HG03095 (cell line): ENCODE measurements at regions not wholly inside any gene's neighbourhood (a gene's known extent, or its start where the extent isn't known, plus 50 kb on each side); places are given as distances from the start of the nearest gene placed in this dataset.

ENCODE experiments used
- ATAC-seq: cut with Tn5 transposase; IDR thresholded peaks from one replicate; pipeline ENCODE4 v1.9.1; 2021; ENCODE audit warnings: moderate library complexity; ENCODE audit not compliant: unreplicated experiment

- ATAC-seq = no peak
These were observed 373.3 kb upstream of the DIAPH2 start for GRCh38 chrX:96311366-96311765.

GRCh38 chrX:96314985-96315384, 369.7 kb upstream of the DIAPH2 start:
- ATAC-seq = no peak

DNA sequence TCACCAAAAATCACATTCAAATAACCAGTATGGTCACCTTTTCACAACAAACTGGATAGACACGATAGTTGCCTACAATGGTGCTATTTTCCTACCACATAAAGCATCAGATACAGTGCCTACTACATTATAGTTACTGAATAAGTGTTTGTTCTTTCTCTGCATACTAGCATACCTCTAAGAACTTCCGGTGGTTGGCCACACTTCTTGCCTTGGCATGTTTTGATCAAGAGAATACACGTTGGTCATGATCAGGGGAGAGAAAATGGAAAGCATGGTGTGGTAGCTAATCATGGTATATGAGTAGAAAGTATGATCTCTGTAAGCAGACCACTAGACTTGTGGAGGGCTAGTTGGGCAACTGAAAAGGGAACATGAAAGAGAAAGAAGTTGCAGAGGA, 322.8 kb upstream of the DIAPH2 start:
- no peak for ATAC-seq

DNA sequence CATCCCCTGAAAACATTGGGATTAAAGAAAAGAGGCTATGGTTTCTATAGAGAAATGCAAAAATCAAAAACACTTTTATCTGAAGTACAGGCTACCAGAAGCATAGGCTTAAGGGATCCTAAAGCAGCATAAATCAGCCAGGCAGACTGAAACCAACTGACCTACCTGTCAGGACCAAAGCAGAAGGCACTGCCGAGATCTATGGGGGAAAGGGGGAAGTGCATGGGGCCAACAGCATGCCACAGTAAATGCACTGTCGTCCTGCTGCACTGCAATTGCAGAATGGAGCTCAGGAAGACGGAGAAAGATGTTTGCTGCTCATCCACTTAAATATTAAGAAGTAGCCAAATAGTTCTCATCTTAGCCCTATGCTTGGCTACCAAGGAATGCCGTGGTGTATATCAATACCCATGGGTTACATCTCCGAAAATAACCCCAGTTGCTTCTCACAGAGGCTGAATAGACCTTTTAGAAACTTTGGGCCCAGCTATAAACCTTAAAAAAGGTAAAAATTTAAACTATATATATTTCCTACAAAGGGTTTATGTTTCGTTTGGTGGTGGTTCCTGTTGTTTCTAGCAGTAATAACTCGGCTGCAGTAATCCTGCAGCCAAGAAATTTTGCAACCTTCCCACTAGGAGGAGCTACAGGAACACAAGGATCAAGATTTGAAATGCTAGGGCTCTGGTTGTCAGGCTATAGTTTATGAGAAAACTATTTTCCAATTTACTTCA, 312.2 kb upstream of the DIAPH2 start:
- no peak for ATAC-seq

DNA sequence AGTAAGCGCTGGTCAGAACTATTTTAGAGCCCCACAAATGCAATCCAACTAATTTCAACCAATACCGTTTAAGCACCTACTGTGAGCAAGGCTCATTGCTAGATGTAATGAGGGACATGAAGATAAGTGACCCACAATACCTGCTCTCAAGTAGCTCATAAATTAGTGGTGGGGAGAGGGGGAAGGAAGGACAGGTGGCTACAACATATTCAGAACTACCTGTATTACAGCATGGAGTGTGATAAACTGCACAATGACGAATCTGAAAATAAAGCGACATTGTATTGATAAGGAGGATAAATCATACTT, 311.6 kb upstream of the DIAPH2 start:
- no peak for ATAC-seq

- no peak for ATAC-seq
These were observed 308.4 kb upstream of the DIAPH2 start for GRCh38 chrX:96376266-96376665.

DNA sequence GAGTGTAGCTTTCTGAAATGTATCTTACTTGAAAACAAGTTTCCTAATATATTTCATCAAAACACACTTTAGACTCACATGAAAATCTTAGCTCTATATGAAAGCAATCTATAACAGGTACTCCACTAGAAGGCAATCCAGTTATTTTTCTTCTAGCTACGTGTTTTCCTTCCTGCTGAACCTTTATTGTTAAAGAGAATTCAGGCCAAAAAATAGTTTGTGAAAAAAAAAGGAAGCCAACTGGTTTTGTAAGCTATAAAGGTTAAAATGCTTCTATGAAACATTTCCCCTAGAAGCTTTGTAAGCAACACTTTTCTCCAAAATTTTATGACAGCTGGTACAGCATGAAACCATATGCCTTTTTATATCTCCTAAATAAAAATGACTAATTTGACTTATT, 304.7 kb upstream of the DIAPH2 start:
- no peak for ATAC-seq

DNA sequence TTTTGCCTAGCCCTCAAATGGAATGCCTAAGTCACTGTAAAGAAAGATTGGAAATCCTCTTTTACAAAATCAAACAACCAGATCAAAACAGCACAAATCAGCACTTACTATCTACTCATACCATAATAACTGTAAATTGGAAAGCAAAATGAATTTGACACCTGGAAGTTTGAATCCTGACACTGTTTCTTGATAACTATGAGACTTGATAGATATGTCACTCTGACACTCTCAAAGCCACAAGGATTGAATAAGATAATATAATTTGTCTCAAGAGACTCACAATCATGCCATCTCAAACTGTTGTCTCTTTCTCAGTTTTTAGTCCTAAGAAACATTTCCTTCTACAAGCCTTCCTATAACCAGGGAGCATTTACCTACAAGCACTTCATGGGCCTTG, 302.6 kb upstream of the DIAPH2 start:
- ATAC-seq = no peak

DNA sequence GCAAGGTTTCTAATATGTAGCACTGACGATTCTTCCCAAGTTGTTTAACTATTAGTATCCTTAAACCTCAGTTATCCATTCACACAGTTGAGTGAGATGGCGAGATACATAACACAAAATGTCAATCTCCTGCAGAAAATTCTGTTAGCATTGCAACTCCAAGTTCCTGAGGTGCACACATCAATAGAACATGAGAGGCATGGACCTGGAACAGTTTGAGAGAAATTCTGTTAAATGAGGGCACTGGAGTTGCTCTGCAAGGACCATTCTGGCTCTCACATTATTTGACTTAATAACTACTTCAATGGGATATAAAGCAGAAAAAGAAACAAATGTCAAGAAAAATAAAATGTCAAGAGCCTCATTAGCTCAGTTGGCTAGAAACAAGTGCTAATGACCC, 301.2 kb upstream of the DIAPH2 start:
- no peak for ATAC-seq

- no peak for ATAC-seq
These were observed 298.3 kb upstream of the DIAPH2 start for GRCh38 chrX:96386325-96386724.

DNA sequence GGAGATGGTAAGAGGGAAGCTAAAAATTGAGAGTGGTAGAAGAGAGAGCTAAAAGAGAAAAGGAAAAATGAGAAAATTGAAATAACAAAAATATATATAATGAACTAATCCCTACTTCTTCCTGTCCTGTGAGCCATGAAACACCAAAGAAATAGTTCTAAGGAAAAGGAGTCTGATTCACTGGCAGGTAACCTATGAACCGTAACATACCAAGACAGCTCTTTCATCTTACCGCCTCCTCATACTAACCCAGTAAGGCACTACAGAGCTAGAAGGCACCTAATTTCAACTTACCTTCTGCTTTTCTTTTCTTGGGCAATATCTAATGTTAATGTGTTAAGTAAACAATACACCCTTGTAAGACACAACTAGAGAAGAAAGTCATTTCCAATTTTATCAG, 297.7 kb upstream of the DIAPH2 start:
- ATAC-seq = no peak

- no peak for ATAC-seq
These were observed 296.8 kb upstream of the DIAPH2 start for GRCh38 chrX:96387801-96388200.

DNA sequence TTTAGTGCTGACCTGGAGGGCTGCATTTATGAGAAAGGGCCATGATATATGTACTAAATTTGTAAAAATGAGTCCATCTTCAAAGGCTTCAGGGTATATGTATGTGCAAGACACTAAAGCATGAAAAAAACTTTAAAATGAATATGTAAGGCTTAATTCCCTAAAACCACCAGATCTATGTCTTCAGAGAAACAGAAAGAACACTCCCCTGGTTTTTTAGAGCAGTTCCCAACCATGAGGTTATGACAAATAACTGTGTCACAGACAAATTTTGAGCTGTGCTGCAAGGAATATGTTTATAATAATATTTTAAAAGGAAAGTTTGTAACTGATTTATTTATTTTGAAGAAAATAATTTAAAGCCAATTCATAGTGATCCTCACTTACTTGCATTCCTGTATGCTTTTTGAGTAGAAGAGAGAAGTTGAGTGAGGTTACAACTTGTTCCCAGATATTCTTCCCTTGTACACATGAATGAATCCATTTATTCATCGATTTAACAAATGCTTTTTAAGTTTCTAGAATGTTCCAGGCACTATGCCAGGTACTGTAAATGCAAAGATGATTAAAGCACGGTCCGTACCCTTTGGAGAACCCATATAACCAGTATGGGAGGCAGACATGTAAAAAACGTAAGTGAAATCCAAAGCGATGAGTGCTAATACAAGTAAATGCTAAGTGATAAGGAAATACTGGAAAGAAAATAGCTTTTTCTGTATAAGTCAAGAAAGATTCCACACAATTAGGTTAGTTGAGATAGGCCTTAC, 295.2 kb upstream of the DIAPH2 start:
- no peak for ATAC-seq

DNA sequence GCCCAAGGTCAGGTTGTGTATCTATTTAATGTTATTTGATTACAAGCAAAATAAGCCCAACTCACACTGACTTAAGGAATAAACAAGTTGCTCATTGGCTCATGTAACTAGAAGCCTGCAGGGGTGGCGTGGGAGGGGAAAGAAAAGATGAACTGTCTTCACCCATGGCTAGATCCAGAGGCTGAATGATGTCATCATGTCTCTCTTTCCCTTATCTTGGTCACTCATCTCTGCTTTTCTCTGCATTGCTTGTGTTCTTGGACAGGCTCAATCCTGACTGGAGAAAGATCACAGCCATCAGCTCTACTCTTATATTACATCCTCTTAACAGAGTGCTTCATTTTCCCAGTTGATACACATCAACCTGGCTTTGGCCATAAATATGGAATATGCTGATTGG, 290.0 kb upstream of the DIAPH2 start:
- ATAC-seq = no peak

DNA sequence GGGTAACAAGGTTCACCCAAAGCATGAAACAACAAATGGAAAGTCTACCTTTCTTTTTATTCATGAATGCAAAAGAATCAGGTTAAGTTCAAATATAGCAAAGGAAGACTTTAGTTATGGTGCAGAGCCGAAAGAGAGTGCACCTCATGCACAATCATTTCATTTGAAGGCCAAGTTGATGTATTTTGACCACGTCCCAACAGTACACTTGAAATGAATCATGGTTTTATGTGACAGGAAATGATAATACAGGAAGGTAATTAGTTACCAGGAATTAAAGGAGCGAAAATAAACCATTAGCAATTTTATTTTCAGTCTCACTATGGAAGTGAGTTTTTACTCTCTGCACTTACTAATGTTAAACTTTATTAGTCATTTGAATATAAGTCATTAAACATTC, 281.2 kb upstream of the DIAPH2 start:
- no peak for ATAC-seq

DNA sequence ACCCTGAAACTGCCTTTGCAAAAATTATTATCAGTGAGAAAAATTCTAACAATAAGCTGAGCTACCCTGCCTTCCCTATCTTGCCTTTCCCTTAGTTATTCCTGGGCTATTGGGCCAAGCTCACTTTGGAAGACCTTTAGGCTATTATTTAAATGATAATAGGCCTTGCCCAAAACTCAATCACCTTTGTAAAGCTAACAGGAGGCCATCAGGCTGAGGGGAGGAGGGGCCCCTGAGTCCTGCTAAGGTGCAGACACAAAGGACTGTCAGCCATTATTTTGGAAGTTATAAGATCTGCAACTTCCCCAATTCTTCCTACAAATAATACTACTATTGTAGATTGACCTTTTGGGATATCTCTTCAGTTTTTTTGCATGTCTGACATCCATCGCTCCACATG, 278.8 kb upstream of the DIAPH2 start:
- no peak for ATAC-seq

- ATAC-seq = no peak
These were observed 277.6 kb upstream of the DIAPH2 start for GRCh38 chrX:96407072-96407471.

- no peak for ATAC-seq
These were observed 277.1 kb upstream of the DIAPH2 start for GRCh38 chrX:96407501-96407900.

DNA sequence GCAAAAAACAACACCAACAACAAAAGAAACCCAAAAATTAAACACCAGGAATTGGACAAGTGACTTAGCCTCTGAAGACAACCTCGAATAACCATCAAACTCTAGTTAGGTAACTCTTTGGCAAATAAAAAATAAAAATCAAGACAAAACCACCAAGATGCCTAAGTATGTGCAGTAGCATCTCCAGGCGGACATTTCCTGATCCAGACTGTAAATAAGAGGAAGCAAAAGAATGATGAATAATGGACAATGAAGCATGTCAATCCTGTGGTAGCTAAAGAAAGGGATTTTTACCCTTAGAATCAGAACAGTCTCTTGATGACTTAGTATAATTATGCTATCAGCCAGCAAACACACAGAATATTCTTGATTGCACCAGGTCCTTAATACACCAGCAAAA, 276.7 kb upstream of the DIAPH2 start:
- no peak for ATAC-seq

DNA sequence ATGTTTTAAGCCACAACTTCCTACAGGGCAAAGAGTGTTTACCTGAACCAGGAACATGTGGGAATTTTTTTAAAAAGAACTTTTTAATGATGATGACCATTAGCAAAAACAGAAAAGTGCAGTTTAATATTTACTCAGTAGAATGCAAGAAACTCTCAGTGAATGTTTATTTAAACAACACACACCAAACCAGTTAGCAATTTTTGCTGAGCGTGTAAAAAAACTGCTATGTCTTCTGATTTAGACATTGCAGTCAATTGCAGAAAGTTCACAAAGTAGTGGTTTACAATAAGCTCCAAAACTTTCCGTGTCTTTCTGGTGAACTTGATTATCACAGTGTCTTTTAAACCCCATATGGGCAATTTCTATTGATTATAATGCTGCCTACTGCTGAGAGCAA, 273.7 kb upstream of the DIAPH2 start:
- ATAC-seq = no peak

DNA sequence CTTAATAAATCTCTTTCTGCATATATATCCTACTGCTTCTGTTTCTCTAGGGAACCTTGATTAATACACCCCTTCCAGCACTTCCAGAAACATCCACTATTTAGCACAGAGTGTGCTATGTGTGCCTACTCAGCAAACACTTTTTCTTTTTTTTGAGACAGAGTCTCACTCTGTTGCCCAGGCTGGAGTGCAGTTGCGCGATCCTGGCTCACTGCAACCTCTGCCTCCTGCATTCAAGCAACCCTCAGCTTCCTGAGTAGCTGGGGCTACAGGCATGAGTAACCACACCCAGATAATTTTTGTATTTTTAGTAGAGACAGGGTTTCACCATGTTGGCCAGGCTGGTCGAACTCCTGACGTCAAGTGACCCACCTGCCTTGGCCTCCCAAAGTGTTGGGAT, 266.9 kb upstream of the DIAPH2 start:
- no peak for ATAC-seq

GRCh38 chrX:96424007-96424406, 260.6 kb upstream of the DIAPH2 start:
- ATAC-seq = no peak

DNA sequence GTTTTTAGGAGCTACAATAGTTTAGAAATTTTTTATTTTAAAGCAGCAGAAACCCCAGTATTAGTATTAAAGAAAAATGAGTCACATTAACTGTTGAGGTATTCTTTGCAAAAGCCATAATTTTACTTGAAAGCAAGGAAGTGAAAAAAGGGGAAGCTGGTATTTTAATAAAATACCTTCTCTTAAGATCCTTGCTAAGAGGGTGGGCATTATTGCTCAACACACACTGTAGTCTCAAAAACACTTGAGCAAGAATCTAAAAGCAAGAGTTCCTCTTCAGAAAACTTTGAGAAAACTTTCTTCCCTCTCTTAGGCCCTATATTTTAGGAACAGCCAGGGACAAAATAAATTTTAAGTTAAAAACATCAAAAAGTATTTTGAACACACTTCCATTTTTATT, 259.4 kb upstream of the DIAPH2 start:
- no peak for ATAC-seq
